Prostate gland (tissue), 2 donors: ENCODE measurements at regions not wholly inside any gene's neighbourhood (a gene's known extent, or its start where the extent isn't known, plus 50 kb on each side); places are given as distances from the start of the nearest gene placed in this dataset.

Experiments used
- DNase-seq: peaks from one replicate; pipeline ENCODE4 v3.0.0-alpha.2; 2019; ENCODE audit warnings: low spot score
- H3K27ac ChIP-seq, 2 donors: fragments of 200-600 bp; sonication (generic); 2 replicates each; pipeline ENCODE4 v1.5.1; 2017 to 2019
- H3K27me3 ChIP-seq: fragments of 200-600 bp; sonication (generic); replicated peaks from 2 replicates; pipeline ENCODE4 v1.5.1; 2019; ENCODE audit not compliant: insufficient read depth
- H3K36me3 ChIP-seq, 2 donors: fragments of 200-600 bp; sonication (generic); 1 replicate in 1 of 2; 2 replicates in 1 of 2; pipeline versions ENCODE4 v1.5.1 to v1.8.1; 2017 to 2019
- H3K4me1 ChIP-seq: fragments of 200-600 bp; sonication (generic); replicated peaks from 2 replicates; pipeline ENCODE4 v1.5.1; 2019
- H3K4me3 ChIP-seq, 2 donors: fragments of 200-600 bp; sonication (generic); 2 replicates each; pipeline ENCODE4 v1.5.1; 2017 to 2019
- H3K9me3 ChIP-seq: fragments of 200-600 bp; sonication (generic); 2 replicates; pipeline ENCODE4 v1.5.1; 2017
- POLR2A ChIP-seq: fragments of 450-650 bp; IDR thresholded peaks from one replicate; pipeline ENCODE4 v1.6.1; 2016; ENCODE audit warnings: antibody characterized with exemption, mild to moderate bottlenecking
- POLR2AphosphoS5 ChIP-seq: sonication (generic); formaldehyde crosslinking; IDR thresholded peaks from one replicate; pipeline ENCODE4 v1.6.1; 2017; ENCODE audit warnings: antibody characterized with exemption
- WGBS: methylation state at CpG from one replicate; pipeline ENCODE4 v1.1.5; 2018; 5-methylcytosine and 5-hydroxymethylcytosine counted together
- intact Hi-C: fragments of 100-400 bp; cut with DNase I; formaldehyde crosslinking; loops from one replicate; pipeline ENCODE4 v1.14.2; 2022
- TF ChIP-seq, protein P1 (sequence below), 4 experiments: fragments of 200-600 bp in 2 of 4; fragments of 450-650 bp in 2 of 4; sonication (generic) in 2 of 4; IDR thresholded peaks; 1 replicate in 3 of 4; 2 replicates in 1 of 4; pipeline ENCODE4 v1.5.1; 2016 to 2019; ENCODE audit warnings: antibody characterized with exemption in 4 of 4, mild to moderate bottlenecking in 2 of 4, moderate library complexity in 2 of 4

DNA sequence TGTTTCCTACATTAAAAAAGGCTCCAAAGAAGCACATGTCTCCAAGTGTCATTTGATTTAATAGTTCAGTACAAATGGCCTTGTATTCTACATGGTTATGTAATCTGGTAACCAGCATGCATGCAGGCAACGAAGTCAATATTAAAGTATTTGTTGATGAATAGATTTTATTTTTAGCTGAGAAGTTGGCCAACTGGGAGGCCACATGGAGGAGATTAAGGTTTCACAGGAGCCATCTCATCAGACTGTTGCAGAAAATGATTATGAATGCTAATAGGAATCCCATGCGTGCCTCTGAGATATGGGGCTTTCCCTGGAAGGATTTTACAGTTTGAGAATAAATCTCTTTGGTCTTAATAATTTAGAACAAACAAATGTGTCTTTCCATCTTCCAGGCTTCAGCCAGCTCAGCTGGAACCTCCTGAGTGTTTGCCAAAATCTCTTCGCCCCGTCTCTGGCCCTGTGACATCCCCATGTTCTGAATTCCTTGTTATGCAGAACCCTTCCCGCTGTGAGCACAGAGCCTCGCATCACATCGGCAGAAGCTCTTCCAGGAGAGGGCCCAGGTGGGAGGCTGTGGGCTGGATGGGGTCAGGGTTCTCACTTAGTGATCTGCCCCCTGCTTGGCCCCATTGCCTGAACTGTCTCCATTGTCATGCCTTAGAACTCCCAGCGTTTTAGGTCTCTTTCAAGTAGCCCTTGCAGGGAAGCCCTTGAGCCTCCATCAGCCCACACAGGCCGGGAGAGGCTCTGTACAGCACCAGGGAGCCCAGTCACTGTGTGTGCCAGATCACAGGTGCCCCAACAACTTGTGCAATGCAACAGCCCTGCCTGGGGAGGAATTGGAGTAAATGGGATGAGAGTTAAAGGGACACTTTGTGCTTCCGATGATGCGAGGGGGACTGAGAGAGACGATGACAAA lies 190.5 kb upstream of the TWIST2 start:
- no peaks in the 10 kb centered on the region for H3K36me3 ChIP-seq
- TF ChIP-seq, protein P1, sequence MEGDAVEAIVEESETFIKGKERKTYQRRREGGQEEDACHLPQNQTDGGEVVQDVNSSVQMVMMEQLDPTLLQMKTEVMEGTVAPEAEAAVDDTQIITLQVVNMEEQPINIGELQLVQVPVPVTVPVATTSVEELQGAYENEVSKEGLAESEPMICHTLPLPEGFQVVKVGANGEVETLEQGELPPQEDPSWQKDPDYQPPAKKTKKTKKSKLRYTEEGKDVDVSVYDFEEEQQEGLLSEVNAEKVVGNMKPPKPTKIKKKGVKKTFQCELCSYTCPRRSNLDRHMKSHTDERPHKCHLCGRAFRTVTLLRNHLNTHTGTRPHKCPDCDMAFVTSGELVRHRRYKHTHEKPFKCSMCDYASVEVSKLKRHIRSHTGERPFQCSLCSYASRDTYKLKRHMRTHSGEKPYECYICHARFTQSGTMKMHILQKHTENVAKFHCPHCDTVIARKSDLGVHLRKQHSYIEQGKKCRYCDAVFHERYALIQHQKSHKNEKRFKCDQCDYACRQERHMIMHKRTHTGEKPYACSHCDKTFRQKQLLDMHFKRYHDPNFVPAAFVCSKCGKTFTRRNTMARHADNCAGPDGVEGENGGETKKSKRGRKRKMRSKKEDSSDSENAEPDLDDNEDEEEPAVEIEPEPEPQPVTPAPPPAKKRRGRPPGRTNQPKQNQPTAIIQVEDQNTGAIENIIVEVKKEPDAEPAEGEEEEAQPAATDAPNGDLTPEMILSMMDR (IDR thresholded peaks at IDR 0.05) = no peak
- TF ChIP-seq POLR2A (no peak), POLR2AphosphoS5 (no peak)
- intact Hi-C loops = no loop called here
- WGBS = 70% methylated on average over 12 of the region's 12 CpGs
- no peaks in the 10 kb centered on the region for H3K4me1 ChIP-seq
- no peak for DNase-seq
- H3K4me3 ChIP-seq = no peak overlapping the region
- H3K27ac ChIP-seq = no peak overlapping the region
- H3K9me3 ChIP-seq = no peaks in the 10 kb centered on the region
- no peaks in the 10 kb centered on the region for H3K27me3 ChIP-seq

DNA sequence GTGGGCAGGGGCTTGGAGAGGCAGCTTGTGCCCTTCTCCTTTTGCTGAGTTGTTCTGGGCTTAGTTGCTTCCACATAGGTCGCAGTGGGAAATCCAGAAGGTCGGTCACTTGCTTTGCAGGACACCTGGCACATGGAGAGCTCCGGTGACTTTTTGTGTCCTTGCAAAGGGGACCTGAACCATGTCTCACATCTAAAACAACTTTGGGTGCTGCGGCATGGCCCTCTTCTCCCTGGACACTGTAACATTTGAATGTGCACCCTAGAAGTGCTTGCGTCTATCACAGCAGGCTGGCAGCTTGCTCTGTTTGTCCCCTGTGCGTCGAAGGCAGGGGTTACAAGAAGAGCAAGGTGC lies 189.9 kb upstream of the TWIST2 start:
- intact Hi-C loops = no loop called here
- DNase-seq = no peak
- 94% methylated on average over 7 of the region's 7 CpGs for WGBS
- no peak for TF ChIP-seq POLR2AphosphoS5
- TF ChIP-seq POLR2A = no peak
- TF ChIP-seq, protein P1 (IDR thresholded peaks at IDR 0.05) = no peak
- Histone ChIP-seq H3K9me3 (no peaks in the 10 kb centered on the region), H3K4me3 (no peak overlapping the region), H3K27me3 (no peaks in the 10 kb centered on the region), H3K4me1 (no peaks in the 10 kb centered on the region), H3K27ac (no peak overlapping the region), H3K36me3 (no peaks in the 10 kb centered on the region)

DNA sequence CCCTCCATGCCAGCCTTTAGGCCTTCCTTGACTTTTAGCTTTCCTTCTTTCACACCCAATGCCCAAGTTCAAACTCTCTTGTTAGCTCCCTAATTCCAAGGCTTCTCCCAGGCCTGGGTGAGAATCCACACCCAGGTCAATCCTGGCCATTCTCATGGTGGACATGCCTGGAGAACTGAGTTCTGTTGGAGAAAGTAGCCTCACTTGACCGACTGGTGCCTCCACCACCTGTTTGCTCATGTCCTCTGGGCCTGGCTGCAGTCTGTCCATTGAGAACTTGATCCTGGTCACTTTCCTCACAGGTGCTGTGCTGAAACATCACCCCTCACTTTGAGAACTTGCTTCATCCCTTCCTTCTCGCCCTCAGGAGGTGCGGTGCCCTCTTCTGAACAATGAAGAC lies 189.1 kb upstream of the TWIST2 start:
- no peaks in the 10 kb centered on the region for H3K9me3 ChIP-seq
- no peak for DNase-seq
- no peaks in the 10 kb centered on the region for H3K36me3 ChIP-seq
- no peak for TF ChIP-seq POLR2A
- TF ChIP-seq, protein P1 (IDR thresholded peaks at IDR 0.05) = no peak
- no peak for TF ChIP-seq POLR2AphosphoS5
- H3K27ac ChIP-seq = no peak overlapping the region
- intact Hi-C loops = no loop called here
- no peak overlapping the region for H3K4me3 ChIP-seq
- WGBS = 87% methylated on average over 3 of the region's 3 CpGs
- no peaks in the 10 kb centered on the region for H3K4me1 ChIP-seq
- H3K27me3 ChIP-seq = no peaks in the 10 kb centered on the region

DNA sequence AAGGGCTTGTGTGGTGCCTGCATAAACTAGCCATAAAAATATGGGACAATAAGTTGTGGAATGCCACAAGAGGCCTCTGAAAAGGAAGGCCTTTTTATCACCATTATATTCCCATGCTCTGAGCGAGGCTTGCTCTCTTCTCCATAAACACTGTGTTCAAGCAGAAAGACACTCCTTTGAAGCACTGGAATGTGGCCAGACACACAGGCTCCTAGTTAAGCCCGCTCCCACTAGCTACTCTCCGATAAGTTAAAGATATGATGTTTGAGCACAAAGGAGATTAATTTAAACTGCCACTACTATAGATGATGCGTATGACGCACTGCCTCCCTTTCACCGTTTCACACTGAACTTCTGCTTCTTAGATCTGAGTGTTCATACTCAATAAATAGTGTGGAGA lies 188.7 kb upstream of the TWIST2 start:
- intact Hi-C loops = no loop called here
- Histone ChIP-seq H3K4me3 (no peak overlapping the region), H3K4me1 (no peaks in the 10 kb centered on the region), H3K9me3 (no peaks in the 10 kb centered on the region), H3K27me3 (no peaks in the 10 kb centered on the region), H3K27ac (no peak overlapping the region), H3K36me3 (no peaks in the 10 kb centered on the region)
- no peak for DNase-seq
- 65% methylated on average over 6 of the region's 6 CpGs for WGBS
- TF ChIP-seq POLR2AphosphoS5 = no peak
- TF ChIP-seq, protein P1 (IDR thresholded peaks at IDR 0.05) = no peak
- no peak for TF ChIP-seq POLR2A

DNA sequence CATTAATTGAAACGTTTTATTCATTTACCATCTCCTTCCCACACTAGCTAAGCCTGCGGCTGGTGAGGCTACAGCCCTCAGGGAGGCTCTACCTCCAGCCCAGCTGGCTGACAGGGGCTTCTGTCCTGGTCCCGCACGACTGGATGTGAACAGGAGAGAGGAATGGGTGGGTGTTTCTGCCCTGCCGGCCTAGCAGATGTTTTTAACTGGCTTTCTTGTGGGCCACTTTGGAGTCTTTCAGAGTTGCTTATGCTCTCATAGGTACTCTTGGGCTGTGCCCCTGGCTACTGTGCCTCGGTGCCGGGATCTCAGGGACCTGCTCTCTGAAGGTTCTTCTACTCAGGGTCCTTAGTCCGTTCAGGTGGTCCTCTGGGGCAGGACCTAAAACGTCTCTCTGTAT lies 184.3 kb upstream of the TWIST2 start:
- Histone ChIP-seq H3K4me3 (no peak overlapping the region), H3K27ac (no peak overlapping the region), H3K27me3 (no peaks in the 10 kb centered on the region), H3K36me3 (no peaks in the 10 kb centered on the region), H3K9me3 (no peaks in the 10 kb centered on the region), H3K4me1 (no peaks in the 10 kb centered on the region)
- intact Hi-C loops = no loop called here
- WGBS = 80% methylated on average over 9 of the region's 9 CpGs
- no peak for DNase-seq
- TF ChIP-seq, protein P1 (IDR thresholded peaks at IDR 0.05) = no peak
- no peak for TF ChIP-seq POLR2AphosphoS5
- no peak for TF ChIP-seq POLR2A
